HCT116 (cell line): ENCODE measurements at regions not wholly inside any gene's neighbourhood (a gene's known extent, or its start where the extent isn't known, plus 50 kb on each side); places are given as distances from the start of the nearest gene placed in this dataset.

Experiments used
- ATF3 ChIP-seq: IDR thresholded peaks from 2 replicates; pipeline ENCODE4 v1.6.1; 2012
- CEBPB ChIP-seq: IDR thresholded peaks from 2 replicates; pipeline ENCODE4 v1.6.1; 2012; ENCODE audit warnings: low read depth
- CTCF ChIP-seq, 3 experiments: fragments of 200-600 bp in 1 of 3; sonication (generic) in 1 of 3; IDR thresholded peaks in 2 of 3; conservative IDR thresholded peaks in 1 of 3; 2 replicates each; pipeline ENCODE4 v1.5.1; 2012 to 2017; ENCODE audit warnings: low read depth in 2 of 3, low read length in 2 of 3, antibody characterized with exemption in 1 of 3, borderline replicate concordance in 1 of 3, control low read depth in 1 of 3, mild to moderate bottlenecking in 1 of 3, mixed read lengths in 1 of 3, mixed run types in 1 of 3, moderate library complexity in 1 of 3; ENCODE audit not compliant: insufficient read depth in 1 of 3
- ELF1 ChIP-seq: IDR thresholded peaks from 2 replicates; pipeline ENCODE4 v1.6.1; 2012; ENCODE audit warnings: low read depth, borderline replicate concordance
- EZH2 ChIP-seq: fragments of 200-600 bp; sonication (generic); IDR thresholded peaks from 2 replicates; pipeline ENCODE4 v1.6.1; 2017; ENCODE audit warnings: antibody characterized with exemption, mixed run types
- EZH2phosphoT487 ChIP-seq: fragments of 200-600 bp; IDR thresholded peaks from 2 replicates; pipeline ENCODE4 v1.6.1; 2018; ENCODE audit warnings: antibody characterized with exemption, borderline replicate concordance
- JUND ChIP-seq: IDR thresholded peaks from 2 replicates; pipeline ENCODE4 v1.6.1; 2012
- MAX ChIP-seq: IDR thresholded peaks from 2 replicates; pipeline ENCODE4 v1.6.1; 2012
- POLR2A ChIP-seq: IDR thresholded peaks from 2 replicates; pipeline ENCODE4 v1.7.0; 2011; ENCODE audit warnings: borderline replicate concordance; ENCODE audit not compliant: insufficient read depth, insufficient read length; ENCODE audit errors: extremely low read depth
- POLR2AphosphoS5 ChIP-seq: IDR thresholded peaks from 2 replicates; pipeline ENCODE4 v1.6.1; 2011; ENCODE audit warnings: mild to moderate bottlenecking, low read depth, low read length, moderate library complexity
- RAD21 ChIP-seq: IDR thresholded peaks from 2 replicates; pipeline ENCODE4 v1.6.1; 2012; ENCODE audit warnings: low read depth, mild to moderate bottlenecking
- REST ChIP-seq: IDR thresholded peaks from 2 replicates; pipeline ENCODE4 v1.6.1; 2012; ENCODE audit warnings: low read depth
- SIN3A ChIP-seq: IDR thresholded peaks from 2 replicates; pipeline ENCODE4 v1.6.1; 2012; ENCODE audit warnings: low read depth
- ZNF274 ChIP-seq: fragments of 200-500 bp; sonication (Bioruptor generic); IDR thresholded peaks from 2 replicates; pipeline ENCODE4 v1.6.1; 2014; ENCODE audit warnings: mild to moderate bottlenecking, low read depth, low read length, inconsistent platforms

- TF ChIP-seq POLR2A, result no peak
- TF ChIP-seq ZNF274, result no peak
- no peak for TF ChIP-seq CTCF (IDR thresholded peaks at IDR 0.05 in 2 of 3, conservative IDR thresholded peaks at IDR 0.05 in 1 of 3; ENCODE audit: borderline replicate concordance in 1 of 3, insufficient read depth in 1 of 3, low read depth in 2 of 3, low read length in 2 of 3)
- TF ChIP-seq POLR2AphosphoS5, result no peak
- no peak for TF ChIP-seq EZH2phosphoT487
- TF ChIP-seq ATF3, result no peak
- no peak for TF ChIP-seq RAD21
- no peak for TF ChIP-seq ELF1
- TF ChIP-seq REST, result no peak
- TF ChIP-seq JUND, result no peak
- TF ChIP-seq EZH2, result no peak
- TF ChIP-seq CEBPB, result no peak
- TF ChIP-seq MAX, result no peak
- no peak for TF ChIP-seq SIN3A
Measured at GRCh38 chr11:62069374-62069773, 54.4 kb upstream of the INCENP start.
